ENCODE measurements at regions not wholly inside any gene's neighbourhood (a gene's known extent, or its start where the extent isn't known, plus 50 kb on each side); places are given as distances from the start of the nearest gene placed in this dataset.
"Not testable (repeated sequence)": the region's sequence is repeated elsewhere in the genome, so short reads cannot be mapped to it uniquely, and the experiment has no call there.

- Histone ChIP-seq H3K27me3 (ENCODE audit: insufficient read depth, low read length) (no peaks in the 10 kb centered on the region), H3K9me3 (ENCODE audit: low read length) (no peaks in the 10 kb centered on the region), H3K4me1 (ENCODE audit: insufficient read depth, low read length) (no peaks in the 10 kb centered on the region), H2AFZ (ENCODE audit: low read depth, low read length) (no peak overlapping the region), H3K4me3 (ENCODE audit: low read length) (no peak overlapping the region), H3K36me3 (ENCODE audit: insufficient read depth, low read length) (no peaks in the 10 kb centered on the region)
Measured at GRCh38 chr1:199834711-199835110, 192.8 kb upstream of the NR5A2 start.

- no peaks in the 10 kb centered on the region for H3K9me3 ChIP-seq (ENCODE audit: low read length)
- no peak overlapping the region for H2AFZ ChIP-seq (ENCODE audit: low read depth, low read length)
- H3K36me3 ChIP-seq (ENCODE audit: insufficient read depth, low read length): no peaks in the 10 kb centered on the region
- H3K27me3 ChIP-seq (ENCODE audit: insufficient read depth, low read length): no peaks in the 10 kb centered on the region
- no peaks in the 10 kb centered on the region for H3K4me1 ChIP-seq (ENCODE audit: insufficient read depth, low read length)
- H3K4me3 ChIP-seq (ENCODE audit: low read length): no peak overlapping the region
Measured at GRCh38 chr1:199836430-199836829, 191.1 kb upstream of the NR5A2 start.

GRCh38 chr1:199837321-199837720 is 190.2 kb upstream of the NR5A2 start:
- Histone ChIP-seq H3K36me3 (ENCODE audit: insufficient read depth, low read length) (no peaks in the 10 kb centered on the region), H3K27me3 (ENCODE audit: insufficient read depth, low read length) (no peaks in the 10 kb centered on the region), H3K4me3 (ENCODE audit: low read length) (no peak overlapping the region), H3K4me1 (ENCODE audit: insufficient read depth, low read length) (no peaks in the 10 kb centered on the region), H2AFZ (ENCODE audit: low read depth, low read length) (no peak overlapping the region), H3K9me3 (ENCODE audit: low read length) (no peaks in the 10 kb centered on the region)

- not testable (repeated sequence) for H3K9me3 ChIP-seq (ENCODE audit: low read length); H3K4me1 ChIP-seq (ENCODE audit: insufficient read depth, low read length); H3K4me3 ChIP-seq (ENCODE audit: low read length); H3K36me3 ChIP-seq (ENCODE audit: insufficient read depth, low read length); H3K27me3 ChIP-seq (ENCODE audit: insufficient read depth, low read length); H2AFZ ChIP-seq (ENCODE audit: low read depth, low read length)
Measured at GRCh38 chr1:199839608-199840007, 187.9 kb upstream of the NR5A2 start.

GRCh38 chr1:199843096-199843495 is 184.4 kb upstream of the NR5A2 start:
- H3K4me3 ChIP-seq (ENCODE audit: low read length); H3K36me3 ChIP-seq (ENCODE audit: insufficient read depth, low read length); H3K27me3 ChIP-seq (ENCODE audit: insufficient read depth, low read length); H3K9me3 ChIP-seq (ENCODE audit: low read length); H2AFZ ChIP-seq (ENCODE audit: low read depth, low read length); H3K4me1 ChIP-seq (ENCODE audit: insufficient read depth, low read length): not testable (repeated sequence)

GRCh38 chr1:199843861-199844260 is 183.6 kb upstream of the NR5A2 start:
- Histone ChIP-seq H3K4me1 (ENCODE audit: insufficient read depth, low read length) (no peaks in the 10 kb centered on the region), H3K36me3 (ENCODE audit: insufficient read depth, low read length) (no peaks in the 10 kb centered on the region), H3K4me3 (ENCODE audit: low read length) (no peak overlapping the region), H2AFZ (ENCODE audit: low read depth, low read length) (no peak overlapping the region), H3K27me3 (ENCODE audit: insufficient read depth, low read length) (no peaks in the 10 kb centered on the region), H3K9me3 (ENCODE audit: low read length) (no peaks in the 10 kb centered on the region)

GRCh38 chr1:199847021-199847420 is 180.5 kb upstream of the NR5A2 start:
- H3K36me3 ChIP-seq (ENCODE audit: insufficient read depth, low read length): no peaks in the 10 kb centered on the region

GRCh38 chr1:199851439-199852140 is 175.9 kb upstream of the NR5A2 start:
- Histone ChIP-seq H2AFZ (ENCODE audit: low read depth, low read length) (no peak overlapping the region), H3K4me3 (ENCODE audit: low read length) (no peak overlapping the region), H3K36me3 (ENCODE audit: insufficient read depth, low read length) (no peaks in the 10 kb centered on the region), H3K4me1 (ENCODE audit: insufficient read depth, low read length) (peaks cover 10% of the 10 kb centered on the region), H3K27me3 (ENCODE audit: insufficient read depth, low read length) (no peaks in the 10 kb centered on the region), H3K9me3 (ENCODE audit: low read length) (no peaks in the 10 kb centered on the region)

More at GRCh38 chr1:199847021-199847420, 180.5 kb upstream of the NR5A2 start:
- no peaks in the 10 kb centered on the region for H3K27me3 ChIP-seq (ENCODE audit: insufficient read depth, low read length)
- H2AFZ ChIP-seq (ENCODE audit: low read depth, low read length): no peak overlapping the region
- H3K9me3 ChIP-seq (ENCODE audit: low read length): no peaks in the 10 kb centered on the region
- H3K4me1 ChIP-seq (ENCODE audit: insufficient read depth, low read length): peaks cover 10% of the 10 kb centered on the region
- no peak overlapping the region for H3K4me3 ChIP-seq (ENCODE audit: low read length)

GRCh38 chr1:199854686-199855321 is 172.7 kb upstream of the NR5A2 start:
- no peaks in the 10 kb centered on the region for H3K9me3 ChIP-seq (ENCODE audit: low read length)
- H3K27me3 ChIP-seq (ENCODE audit: insufficient read depth, low read length): no peaks in the 10 kb centered on the region
- H3K4me3 ChIP-seq (ENCODE audit: low read length): no peak overlapping the region
- H3K36me3 ChIP-seq (ENCODE audit: insufficient read depth, low read length): no peaks in the 10 kb centered on the region
- H3K4me1 ChIP-seq (ENCODE audit: insufficient read depth, low read length): peaks cover 10% of the 10 kb centered on the region
- no peak overlapping the region for H2AFZ ChIP-seq (ENCODE audit: low read depth, low read length)

GRCh38 chr1:199855580-199855979 is 171.9 kb upstream of the NR5A2 start:
- H3K9me3 ChIP-seq (ENCODE audit: low read length): no peaks in the 10 kb centered on the region
- H3K36me3 ChIP-seq (ENCODE audit: insufficient read depth, low read length): no peaks in the 10 kb centered on the region
- no peak overlapping the region for H3K4me3 ChIP-seq (ENCODE audit: low read length)
- peaks cover 10% of the 10 kb centered on the region for H3K4me1 ChIP-seq (ENCODE audit: insufficient read depth, low read length)
- no peaks in the 10 kb centered on the region for H3K27me3 ChIP-seq (ENCODE audit: insufficient read depth, low read length)
- H2AFZ ChIP-seq (ENCODE audit: low read depth, low read length): no peak overlapping the region

GRCh38 chr1:199856216-199856780 is 171.2 kb upstream of the NR5A2 start:
- Histone ChIP-seq H3K27me3 (ENCODE audit: insufficient read depth, low read length) (no peaks in the 10 kb centered on the region), H3K4me3 (ENCODE audit: low read length) (no peak overlapping the region), H3K4me1 (ENCODE audit: insufficient read depth, low read length) (peaks cover 4% of the 10 kb centered on the region), H3K36me3 (ENCODE audit: insufficient read depth, low read length) (no peaks in the 10 kb centered on the region), H3K9me3 (ENCODE audit: low read length) (no peaks in the 10 kb centered on the region), H2AFZ (ENCODE audit: low read depth, low read length) (no peak overlapping the region)

GRCh38 chr1:199857108-199857507 is 170.4 kb upstream of the NR5A2 start:
- Histone ChIP-seq H2AFZ (ENCODE audit: low read depth, low read length) (no peak overlapping the region), H3K4me3 (ENCODE audit: low read length) (no peak overlapping the region), H3K4me1 (ENCODE audit: insufficient read depth, low read length) (no peaks in the 10 kb centered on the region), H3K9me3 (ENCODE audit: low read length) (no peaks in the 10 kb centered on the region), H3K36me3 (ENCODE audit: insufficient read depth, low read length) (no peaks in the 10 kb centered on the region), H3K27me3 (ENCODE audit: insufficient read depth, low read length) (no peaks in the 10 kb centered on the region)

- H3K4me1 ChIP-seq (ENCODE audit: insufficient read depth, low read length): no peaks in the 10 kb centered on the region
- no peaks in the 10 kb centered on the region for H3K9me3 ChIP-seq (ENCODE audit: low read length)
- no peak overlapping the region for H2AFZ ChIP-seq (ENCODE audit: low read depth, low read length)
- H3K27me3 ChIP-seq (ENCODE audit: insufficient read depth, low read length): no peaks in the 10 kb centered on the region
- H3K4me3 ChIP-seq (ENCODE audit: low read length): no peak overlapping the region
- no peaks in the 10 kb centered on the region for H3K36me3 ChIP-seq (ENCODE audit: insufficient read depth, low read length)
Measured at GRCh38 chr1:199857516-199857915, 170.0 kb upstream of the NR5A2 start.

Data from neuron (in vitro differentiated cells).